PC-9 (cell line): ENCODE measurements at regions not wholly inside any gene's neighbourhood (a gene's known extent, or its start where the extent isn't known, plus 50 kb on each side); places are given as distances from the start of the nearest gene placed in this dataset.

ENCODE experiments used
- EZH2 ChIP-seq: fragments of 200-600 bp; sonication (generic); IDR thresholded peaks from 2 replicates; pipeline ENCODE4 v1.8.0; 2017; ENCODE audit warnings: antibody characterized with exemption, low read depth
- TF ChIP-seq, protein P1 (sequence below): fragments of 200-600 bp; sonication (generic); conservative IDR thresholded peaks from 2 replicates; pipeline ENCODE4 v1.6.1; 2017; ENCODE audit warnings: mixed run types, antibody characterized with exemption, mild to moderate bottlenecking, moderate library complexity

DNA sequence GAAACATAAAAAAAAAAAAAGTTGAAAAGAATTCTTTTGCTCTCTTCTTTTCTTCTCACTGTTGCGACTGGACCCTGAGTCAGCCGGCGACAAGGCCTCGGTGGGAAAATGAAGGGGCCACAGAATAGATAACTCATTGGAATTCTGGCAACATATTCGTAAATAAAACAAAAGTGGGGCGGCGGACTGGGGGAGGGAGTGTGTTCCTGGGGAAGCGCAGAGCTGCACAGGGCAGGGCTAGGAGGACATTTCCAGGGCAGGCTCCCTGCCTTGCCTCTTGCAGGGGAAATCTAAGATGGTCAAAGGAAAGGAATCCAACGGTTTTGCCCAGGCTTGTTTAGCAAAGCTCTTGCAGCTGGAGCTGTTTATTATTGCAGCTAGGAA lies 1042.8 kb upstream of the NR2F2 start:
- TF ChIP-seq, protein P1, sequence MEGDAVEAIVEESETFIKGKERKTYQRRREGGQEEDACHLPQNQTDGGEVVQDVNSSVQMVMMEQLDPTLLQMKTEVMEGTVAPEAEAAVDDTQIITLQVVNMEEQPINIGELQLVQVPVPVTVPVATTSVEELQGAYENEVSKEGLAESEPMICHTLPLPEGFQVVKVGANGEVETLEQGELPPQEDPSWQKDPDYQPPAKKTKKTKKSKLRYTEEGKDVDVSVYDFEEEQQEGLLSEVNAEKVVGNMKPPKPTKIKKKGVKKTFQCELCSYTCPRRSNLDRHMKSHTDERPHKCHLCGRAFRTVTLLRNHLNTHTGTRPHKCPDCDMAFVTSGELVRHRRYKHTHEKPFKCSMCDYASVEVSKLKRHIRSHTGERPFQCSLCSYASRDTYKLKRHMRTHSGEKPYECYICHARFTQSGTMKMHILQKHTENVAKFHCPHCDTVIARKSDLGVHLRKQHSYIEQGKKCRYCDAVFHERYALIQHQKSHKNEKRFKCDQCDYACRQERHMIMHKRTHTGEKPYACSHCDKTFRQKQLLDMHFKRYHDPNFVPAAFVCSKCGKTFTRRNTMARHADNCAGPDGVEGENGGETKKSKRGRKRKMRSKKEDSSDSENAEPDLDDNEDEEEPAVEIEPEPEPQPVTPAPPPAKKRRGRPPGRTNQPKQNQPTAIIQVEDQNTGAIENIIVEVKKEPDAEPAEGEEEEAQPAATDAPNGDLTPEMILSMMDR = no peak
- no peak for TF ChIP-seq EZH2
